NCI-H774 (cell line): ENCODE measurements at regions not wholly inside any gene's neighbourhood (a gene's known extent, or its start where the extent isn't known, plus 50 kb on each side); places are given as distances from the start of the nearest gene placed in this dataset.
"Not testable (repeated sequence)": the region's sequence is repeated elsewhere in the genome, so short reads cannot be mapped to it uniquely, and the experiment has no call there.

ENCODE experiments used
- DNase-seq: peaks from one replicate; lab custom pipeline; 2025; lab: John Stamatoyannopoulos, UW

GRCh38 chr1:191350938-191351337, 807.3 kb upstream of the RGS18 start:
- DNase-seq = no peak

GRCh38 chr1:191358724-191359123, 799.5 kb upstream of the RGS18 start:
- no peak for DNase-seq

- no peak for DNase-seq
Measured at GRCh38 chr1:191366686-191367085, 791.6 kb upstream of the RGS18 start.

GRCh38 chr1:191368891-191369654, 789.2 kb upstream of the RGS18 start:
- no peak for DNase-seq

GRCh38 chr1:191371626-191372025, 786.6 kb upstream of the RGS18 start:
- no peak for DNase-seq

- DNase-seq = no peak
Measured at GRCh38 chr1:191388283-191388682, 770.0 kb upstream of the RGS18 start.

GRCh38 chr1:191396622-191397021, 761.6 kb upstream of the RGS18 start:
- no peak for DNase-seq

GRCh38 chr1:191398551-191398950, 759.7 kb upstream of the RGS18 start:
- DNase-seq = no peak

- no peak for DNase-seq
Measured at GRCh38 chr1:191405417-191405816, 752.8 kb upstream of the RGS18 start.

- no peak for DNase-seq
Measured at GRCh38 chr1:191414981-191415640, 743.2 kb upstream of the RGS18 start.

GRCh38 chr1:191419842-191420241, 738.4 kb upstream of the RGS18 start:
- no peak for DNase-seq

GRCh38 chr1:191427593-191427992, 730.7 kb upstream of the RGS18 start:
- no peak for DNase-seq

- no peak for DNase-seq
Measured at GRCh38 chr1:191432817-191433216, 725.4 kb upstream of the RGS18 start.

- DNase-seq = no peak
Measured at GRCh38 chr1:191438979-191439378, 719.3 kb upstream of the RGS18 start.

- not testable (repeated sequence) for DNase-seq
Measured at GRCh38 chr1:191448279-191448678, 710.0 kb upstream of the RGS18 start.

- DNase-seq = no peak
Measured at GRCh38 chr1:191452586-191452985, 705.7 kb upstream of the RGS18 start.

- DNase-seq = no peak
Measured at GRCh38 chr1:191453487-191453886, 704.8 kb upstream of the RGS18 start.

- no peak for DNase-seq
Measured at GRCh38 chr1:191457889-191458288, 700.4 kb upstream of the RGS18 start.

- no peak for DNase-seq
Measured at GRCh38 chr1:191460234-191460633, 698.0 kb upstream of the RGS18 start.

- no peak for DNase-seq
Measured at GRCh38 chr1:191483988-191484387, 674.3 kb upstream of the RGS18 start.

- no peak for DNase-seq
Measured at GRCh38 chr1:191490303-191490702, 668.0 kb upstream of the RGS18 start.

GRCh38 chr1:191495040-191495439, 663.2 kb upstream of the RGS18 start:
- no peak for DNase-seq

- no peak for DNase-seq
Measured at GRCh38 chr1:191498318-191498717, 659.9 kb upstream of the RGS18 start.

GRCh38 chr1:191498825-191499224, 659.4 kb upstream of the RGS18 start:
- DNase-seq = no peak
